ENCODE measurements at regions not wholly inside any gene's neighbourhood (a gene's known extent, or its start where the extent isn't known, plus 50 kb on each side); places are given as distances from the start of the nearest gene placed in this dataset.

DNA sequence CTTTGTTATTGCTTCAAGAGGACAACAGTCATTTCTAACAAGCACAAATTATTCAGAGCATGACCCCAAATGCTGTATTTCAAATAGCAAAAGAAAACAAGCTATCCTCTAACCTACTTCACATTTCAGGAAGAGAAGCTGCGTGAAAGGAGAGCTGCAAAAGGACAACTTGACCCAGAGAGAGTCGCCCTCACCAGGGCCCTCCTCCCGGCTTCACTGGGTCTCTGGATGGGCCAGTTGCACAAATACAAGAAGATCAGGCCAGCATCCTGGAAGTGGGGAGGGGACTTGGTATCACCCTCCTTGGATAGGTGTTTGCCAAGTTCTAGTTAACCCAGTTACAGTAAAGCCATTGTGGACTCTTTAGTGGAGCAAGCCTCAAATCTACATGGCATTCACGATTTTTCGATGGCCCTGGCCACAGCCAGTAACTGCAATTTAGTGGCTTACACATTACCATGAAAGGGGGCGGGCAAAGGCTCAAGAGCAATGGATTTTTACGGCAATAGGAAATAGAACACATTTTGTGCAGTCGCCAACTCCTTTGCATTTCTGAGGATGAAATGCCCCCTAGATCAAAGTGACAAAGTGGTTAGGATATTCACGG lies 166.9 kb upstream of the DIO2 start:
- no peak for DNase-seq

DNA sequence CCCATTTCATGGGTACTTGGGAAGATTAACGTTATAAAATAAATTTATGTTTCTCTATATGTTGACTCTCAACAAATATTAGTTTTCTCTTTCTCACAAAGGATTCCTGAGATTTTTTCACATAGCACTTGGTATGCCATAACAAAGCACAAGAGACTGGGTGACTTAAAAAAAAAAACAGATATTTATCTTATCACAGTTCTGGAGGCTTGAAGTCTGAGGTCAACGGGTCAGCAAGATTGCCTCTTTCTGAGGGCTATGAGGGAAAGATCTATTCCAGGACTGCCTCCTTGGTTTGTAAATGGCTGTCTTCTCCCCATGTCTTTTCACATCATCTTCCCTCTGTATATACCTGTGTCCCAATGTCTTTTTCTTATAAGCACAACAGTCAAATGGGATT lies 153.5 kb upstream of the DIO2 start:
- no peak for DNase-seq

DNA sequence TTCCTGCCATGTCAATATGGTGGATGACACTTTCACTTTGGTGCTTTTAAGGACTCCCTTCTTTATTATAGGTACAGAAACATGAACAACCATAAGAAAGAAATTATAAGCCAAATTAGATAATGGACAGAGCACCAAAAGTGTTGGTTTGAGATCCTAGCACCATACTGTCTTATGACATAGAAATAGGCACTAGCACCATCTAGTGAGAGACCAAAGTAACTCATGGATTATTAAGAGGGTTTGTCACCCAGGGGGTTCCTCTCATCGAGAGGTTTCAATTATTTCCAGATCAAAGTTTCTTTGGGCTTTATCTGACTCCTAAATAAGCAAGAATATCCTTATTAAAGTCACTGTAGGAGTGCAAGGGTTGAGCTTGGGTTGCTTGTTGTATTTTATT lies 153.0 kb upstream of the DIO2 start:
- peak in 1 of 2 experiments; percentile 7 for DNase-seq

DNA sequence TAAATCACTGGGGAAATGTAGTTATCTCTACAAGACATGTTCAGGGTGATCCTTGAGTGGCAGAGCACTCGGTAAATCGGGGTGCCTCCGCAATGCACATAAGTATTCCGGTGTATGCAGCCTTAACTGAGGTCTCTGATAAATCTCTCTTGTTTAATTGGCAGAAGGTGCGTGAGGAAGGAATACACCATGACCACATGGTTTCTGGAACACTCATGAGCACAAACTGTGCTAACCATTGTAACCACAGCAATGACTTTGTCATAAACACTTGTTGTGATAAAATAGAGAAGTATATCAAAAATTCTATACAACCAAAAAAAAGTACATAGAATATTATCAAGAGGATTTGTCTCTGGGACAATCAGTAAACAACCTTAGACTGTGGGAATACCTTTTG lies 146.8 kb upstream of the DIO2 start:
- no peak for DNase-seq

- no peak for DNase-seq
Measured at GRCh38 chr14:80356413-80356812, 145.1 kb upstream of the DIO2 start.

- peak; percentile 84 to 93 for DNase-seq
Measured at GRCh38 chr14:80354860-80355581, 143.7 kb upstream of the DIO2 start.

- DNase-seq, result no peak
Measured at GRCh38 chr14:80352471-80352870, 141.2 kb upstream of the DIO2 start.

DNA sequence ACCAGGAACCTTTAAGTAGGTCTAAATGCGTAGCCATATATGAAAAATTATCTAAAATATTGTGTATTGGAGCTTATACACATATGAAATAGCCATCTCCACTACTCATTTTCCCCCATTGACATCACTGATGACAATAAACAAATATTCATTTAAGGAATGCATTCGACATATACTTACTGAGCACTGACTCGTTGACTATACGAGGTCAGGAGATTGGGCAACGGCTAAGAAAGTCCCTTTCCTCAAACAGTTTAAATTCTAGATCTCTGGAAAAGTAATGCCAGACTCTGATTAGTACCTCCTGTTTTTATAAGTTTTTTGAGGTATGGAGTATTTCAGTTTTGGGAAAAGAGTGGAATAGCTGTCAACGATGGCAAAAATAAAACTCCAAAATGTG lies 139.4 kb upstream of the DIO2 start:
- no peak for DNase-seq

- no peak for DNase-seq
Measured at GRCh38 chr14:80346395-80346794, 135.1 kb upstream of the DIO2 start.

GRCh38 chr14:80344208-80344607 lies 132.9 kb upstream of the DIO2 start:
- DNase-seq, result no peak

DNA sequence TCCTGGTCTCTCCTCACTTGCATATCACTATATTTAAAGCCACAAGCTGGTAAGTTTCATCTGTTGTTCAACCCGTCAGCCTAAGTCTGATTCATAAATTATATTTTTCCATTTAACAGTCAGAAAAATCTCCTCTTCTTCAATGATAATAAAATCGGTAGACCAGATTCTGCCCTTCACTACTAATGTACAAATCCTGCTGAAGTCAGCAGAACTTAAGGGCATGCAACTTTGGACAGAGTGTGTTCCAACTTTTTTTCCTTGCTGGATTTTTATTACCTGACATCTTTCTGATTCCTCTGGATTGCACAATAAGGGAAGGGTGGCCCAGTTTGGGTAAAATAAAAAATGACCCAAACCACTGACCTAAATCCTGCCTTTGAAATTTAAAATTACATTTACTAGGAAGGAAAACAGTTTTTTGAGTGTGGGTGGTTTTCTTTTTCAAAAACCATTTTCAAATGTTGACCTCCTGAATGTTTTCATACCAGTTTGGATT lies 125.4 kb upstream of the DIO2 start:
- DNase-seq, result no peak

- DNase-seq, result peak in 1 of 2 experiments; percentile 34
Measured at GRCh38 chr14:80325688-80326087, 114.4 kb upstream of the DIO2 start.

- DNase-seq, result no peak
Measured at GRCh38 chr14:80325112-80325511, 113.8 kb upstream of the DIO2 start.

- DNase-seq, result no peak
Measured at GRCh38 chr14:80324649-80325048, 113.3 kb upstream of the DIO2 start.

DNA sequence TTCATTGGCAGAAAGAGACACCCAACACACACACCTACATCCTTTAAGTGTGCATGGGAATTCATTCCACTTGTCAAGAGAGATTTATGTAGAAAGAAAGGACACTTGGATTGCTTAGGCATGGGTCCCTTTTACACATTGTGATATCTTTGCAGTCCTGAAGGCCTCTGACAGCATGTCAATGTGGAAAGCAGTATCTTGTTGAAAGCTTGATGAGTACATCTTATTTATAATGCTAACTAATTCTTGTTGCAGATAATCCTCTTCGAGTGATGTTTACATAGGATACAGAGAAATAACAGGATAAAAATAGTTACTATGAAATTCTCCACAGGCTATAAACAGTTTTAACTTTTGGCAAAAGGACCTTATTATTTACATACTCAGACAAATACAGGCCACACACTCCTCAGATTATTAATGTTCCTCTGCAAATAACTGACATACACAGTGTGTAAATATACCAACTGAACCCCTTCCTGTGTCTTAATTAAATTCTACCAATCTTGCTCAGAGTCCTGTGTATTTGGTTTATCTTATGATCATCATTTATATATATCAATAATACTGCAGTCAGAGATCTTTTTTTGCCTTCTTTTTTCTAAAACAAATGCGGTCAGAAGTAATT lies 111.8 kb upstream of the DIO2 start:
- DNase-seq, result no peak

- DNase-seq, result no peak
Measured at GRCh38 chr14:80316441-80316840, 105.1 kb upstream of the DIO2 start.

DNA sequence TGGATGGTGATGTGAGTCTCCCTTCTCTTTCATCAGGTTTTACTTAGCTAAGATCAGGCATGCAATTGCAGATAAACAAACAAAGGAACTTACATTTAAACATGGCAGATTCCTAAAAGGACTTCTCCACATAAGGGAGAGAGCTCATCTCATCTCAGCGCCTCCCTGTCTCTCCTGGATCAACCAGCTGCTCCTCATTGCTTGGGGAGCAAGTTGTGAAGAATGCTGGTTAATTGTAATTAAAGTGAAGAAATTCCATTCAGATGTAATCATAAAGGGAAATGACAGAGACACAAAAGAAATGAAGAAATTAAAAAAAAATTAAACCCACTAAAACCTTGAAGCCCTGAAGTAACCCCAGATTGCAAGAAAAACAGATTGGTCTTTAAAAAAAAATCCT lies 104.4 kb upstream of the DIO2 start:
- no peak for DNase-seq

GRCh38 chr14:80313806-80314205 lies 102.5 kb upstream of the DIO2 start:
- DNase-seq, result no peak

DNA sequence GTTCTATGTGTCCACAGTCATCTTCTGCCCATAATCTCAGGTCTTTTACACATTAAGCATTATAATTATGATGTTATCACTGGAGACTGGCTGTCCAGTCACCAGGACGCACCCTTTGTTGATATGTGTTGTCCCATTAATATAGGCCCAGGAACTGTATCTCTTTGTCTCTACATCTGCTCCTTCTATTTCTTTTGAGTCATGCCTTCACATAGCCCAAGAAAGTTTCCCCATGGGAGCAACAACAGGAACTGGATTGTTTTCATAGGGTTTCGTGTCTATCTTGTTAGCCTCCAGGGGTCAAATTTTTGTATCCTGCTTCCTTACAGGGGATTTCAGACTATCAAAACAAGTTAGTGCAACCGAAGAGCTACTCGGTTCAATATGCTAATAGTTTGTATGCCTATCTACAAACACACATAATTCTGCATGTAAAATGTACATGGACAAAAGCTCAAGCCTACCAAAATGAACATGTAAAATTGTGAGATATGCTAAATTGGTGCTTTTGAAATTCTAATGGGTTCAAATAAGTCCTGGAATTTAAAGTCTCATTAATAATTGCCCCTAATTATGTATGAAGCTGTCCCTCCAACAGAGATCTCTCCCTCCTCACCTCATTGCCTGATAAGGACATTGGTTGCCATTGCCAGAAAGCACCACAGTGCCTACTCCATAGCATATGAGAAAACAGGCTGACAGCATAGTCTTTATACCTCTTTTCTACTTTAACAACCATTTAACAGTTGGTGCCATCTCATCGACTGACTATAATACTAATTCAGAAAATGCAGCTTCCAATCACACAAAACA lies 99.8 kb upstream of the DIO2 start:
- no peak for DNase-seq

DNA sequence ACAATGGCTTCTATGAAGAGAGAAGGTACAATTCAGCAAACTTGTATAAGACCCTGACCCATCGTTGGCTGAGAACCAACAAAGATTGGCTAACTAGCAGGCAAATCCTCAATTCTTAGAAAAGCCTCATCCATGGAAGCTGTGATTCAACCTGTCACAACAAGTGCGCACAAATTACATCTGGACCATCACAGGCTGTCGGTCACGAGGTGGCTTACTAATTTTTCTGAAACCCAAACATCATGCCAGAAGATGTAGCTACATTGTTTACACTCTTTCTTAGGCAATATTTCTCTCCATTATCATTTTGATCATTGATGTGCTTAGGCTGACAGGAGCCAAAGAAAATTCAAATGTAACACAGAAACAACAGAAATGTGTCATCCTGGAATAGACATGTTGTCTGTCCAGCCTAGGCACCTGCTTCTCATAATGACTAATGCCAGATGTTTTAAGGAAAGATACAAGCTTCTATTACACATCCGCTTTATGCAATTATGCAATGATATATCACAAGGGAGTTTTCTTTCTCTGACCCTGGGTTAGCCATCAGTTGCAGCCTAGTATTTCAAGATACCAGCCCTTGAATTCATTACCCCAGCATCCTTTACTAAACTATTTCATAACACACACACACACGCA lies 92.9 kb upstream of the DIO2 start:
- DNase-seq, result no peak

DNA sequence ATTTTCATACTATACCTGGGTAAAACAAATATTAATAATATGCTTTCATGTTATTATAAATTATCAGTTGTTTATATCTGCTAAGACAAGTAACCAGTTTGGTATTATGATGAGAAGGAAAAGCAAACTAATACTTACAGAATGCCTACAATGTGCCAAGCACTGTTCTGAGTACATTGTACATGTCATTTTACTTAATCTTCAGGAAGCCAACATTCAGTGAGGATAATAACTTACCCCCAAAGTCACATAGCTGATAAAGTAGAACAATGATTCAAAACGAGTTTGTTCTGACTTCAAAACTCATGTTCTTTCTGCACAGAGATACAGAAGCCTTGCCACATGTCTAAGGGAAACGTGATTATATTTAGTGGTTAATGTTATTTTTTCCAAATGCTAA lies 89.0 kb upstream of the DIO2 start:
- no peak for DNase-seq

DNA sequence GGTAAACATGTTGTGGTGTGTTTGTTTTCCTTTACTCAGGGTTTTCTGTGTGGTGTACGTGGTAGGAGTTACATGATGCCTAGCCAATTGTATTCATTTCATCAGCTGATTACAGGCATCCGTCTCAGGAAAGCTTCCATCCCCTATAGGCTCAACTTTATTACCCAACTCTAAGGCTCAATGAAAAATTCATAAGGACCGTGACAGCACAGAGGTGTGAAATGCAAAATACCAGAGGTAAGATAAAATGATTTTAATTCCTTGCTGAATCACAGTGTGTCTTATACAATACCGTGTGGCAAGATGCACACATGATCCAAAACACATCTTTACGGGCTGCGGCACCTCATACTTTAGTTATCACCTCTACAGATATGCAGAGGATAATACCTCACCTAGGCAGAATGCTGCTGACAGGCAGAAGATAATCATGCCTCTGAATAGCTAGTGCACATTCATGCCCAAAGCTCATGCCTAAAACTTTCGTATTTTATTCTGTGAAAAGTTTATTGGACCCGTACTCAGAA lies 87.2 kb upstream of the DIO2 start:
- DNase-seq, result no peak

DNA sequence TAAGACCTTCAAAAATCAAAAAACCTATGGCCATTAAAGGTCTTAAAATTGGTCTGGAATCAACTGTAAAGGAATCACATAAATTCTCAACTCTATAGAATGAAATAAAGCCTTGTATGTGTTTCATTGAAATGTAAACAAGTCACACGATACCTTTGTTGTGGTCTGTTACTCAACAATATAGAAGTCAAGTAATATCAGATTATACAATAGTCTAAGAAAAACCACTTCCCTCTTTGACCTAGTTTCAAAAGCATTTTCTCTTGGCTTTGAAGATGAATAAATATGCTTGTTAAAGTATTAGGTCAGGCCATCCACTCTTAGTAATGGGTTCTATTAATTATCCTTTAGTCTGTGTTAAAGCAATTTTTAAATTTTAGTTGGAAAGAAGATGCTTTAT lies 79.8 kb upstream of the DIO2 start:
- DNase-seq, result no peak
